ENCODE measurements at regions not wholly inside any gene's neighbourhood (a gene's known extent, or its start where the extent isn't known, plus 50 kb on each side); places are given as distances from the start of the nearest gene placed in this dataset.

DNA sequence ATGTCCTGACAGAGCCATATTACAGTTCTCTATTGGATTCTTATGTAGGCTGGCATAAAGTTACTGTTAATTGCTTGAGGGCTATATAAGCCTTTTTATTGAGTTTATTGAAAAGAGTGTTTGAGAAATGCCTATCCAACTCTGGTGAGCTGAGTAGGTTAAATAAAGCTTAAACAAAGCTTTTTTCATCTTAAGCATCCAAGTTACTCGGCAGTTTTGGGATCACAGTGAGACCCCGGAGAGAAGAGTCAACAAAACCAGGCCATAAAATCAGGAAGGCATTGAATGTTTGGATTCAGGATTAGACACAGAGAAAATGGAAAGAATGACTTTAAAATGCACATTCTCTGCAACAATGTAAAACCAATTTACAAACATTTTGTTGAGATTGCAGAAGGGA, 588.5 kb downstream of the DACH1 start:
- TF ChIP-seq POLR2AphosphoS5 (IDR thresholded peaks at IDR 0.05) = no peak
- TF ChIP-seq, protein P1, sequence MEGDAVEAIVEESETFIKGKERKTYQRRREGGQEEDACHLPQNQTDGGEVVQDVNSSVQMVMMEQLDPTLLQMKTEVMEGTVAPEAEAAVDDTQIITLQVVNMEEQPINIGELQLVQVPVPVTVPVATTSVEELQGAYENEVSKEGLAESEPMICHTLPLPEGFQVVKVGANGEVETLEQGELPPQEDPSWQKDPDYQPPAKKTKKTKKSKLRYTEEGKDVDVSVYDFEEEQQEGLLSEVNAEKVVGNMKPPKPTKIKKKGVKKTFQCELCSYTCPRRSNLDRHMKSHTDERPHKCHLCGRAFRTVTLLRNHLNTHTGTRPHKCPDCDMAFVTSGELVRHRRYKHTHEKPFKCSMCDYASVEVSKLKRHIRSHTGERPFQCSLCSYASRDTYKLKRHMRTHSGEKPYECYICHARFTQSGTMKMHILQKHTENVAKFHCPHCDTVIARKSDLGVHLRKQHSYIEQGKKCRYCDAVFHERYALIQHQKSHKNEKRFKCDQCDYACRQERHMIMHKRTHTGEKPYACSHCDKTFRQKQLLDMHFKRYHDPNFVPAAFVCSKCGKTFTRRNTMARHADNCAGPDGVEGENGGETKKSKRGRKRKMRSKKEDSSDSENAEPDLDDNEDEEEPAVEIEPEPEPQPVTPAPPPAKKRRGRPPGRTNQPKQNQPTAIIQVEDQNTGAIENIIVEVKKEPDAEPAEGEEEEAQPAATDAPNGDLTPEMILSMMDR (IDR thresholded peaks at IDR 0.05) = no peak
- TF ChIP-seq POLR2A (IDR thresholded peaks at IDR 0.05) = no peak
- TF ChIP-seq EP300 (IDR thresholded peaks at IDR 0.05) = no peak

All from sigmoid colon (tissue), 4 donors.